Muscle layer of duodenum (tissue), 2 donors: ENCODE measurements at regions not wholly inside any gene's neighbourhood (a gene's known extent, or its start where the extent isn't known, plus 50 kb on each side); places are given as distances from the start of the nearest gene placed in this dataset.
"Not testable (repeated sequence)": the region's sequence is repeated elsewhere in the genome, so short reads cannot be mapped to it uniquely, and the experiment has no call there.

ENCODE experiments used
- H3K27ac ChIP-seq: one replicate; pipeline ENCODE4 v1.7.0; 2013; ENCODE audit warnings: mild to moderate bottlenecking, low read length
- H3K27me3 ChIP-seq: one replicate; pipeline ENCODE4 v1.7.0; 2013; ENCODE audit warnings: low read depth, mild to moderate bottlenecking, control low read depth, low read length
- H3K36me3 ChIP-seq, 2 donors: one replicate each; pipeline ENCODE4 v1.7.0; 2013; ENCODE audit warnings: low read length in 2 of 2, control low read depth in 1 of 2, mild to moderate bottlenecking in 1 of 2; ENCODE audit not compliant: insufficient read depth in 2 of 2, control insufficient read depth in 1 of 2
- H3K4me1 ChIP-seq, 2 donors: one replicate each; pipeline ENCODE4 v1.7.0; 2013; ENCODE audit warnings: low read length in 2 of 2, mild to moderate bottlenecking in 2 of 2, control low read depth in 1 of 2, moderate library complexity in 1 of 2; ENCODE audit not compliant: insufficient read depth in 2 of 2, control insufficient read depth in 1 of 2
- H3K4me3 ChIP-seq, 2 donors: one replicate each; pipeline ENCODE4 v1.7.0; 2013; ENCODE audit warnings: low read length in 2 of 2, low read depth in 1 of 2, mild to moderate bottlenecking in 1 of 2
- H3K9me3 ChIP-seq, 2 donors: one replicate each; pipeline ENCODE4 v1.7.0; 2013; ENCODE audit warnings: low read length in 2 of 2, control low read depth in 1 of 2, mild to moderate bottlenecking in 1 of 2; ENCODE audit not compliant: control insufficient read depth in 1 of 2
- donor health status: healthy.

GRCh38 chr2:16058747-16059358 is 118.5 kb downstream of the MYCN start:
- peaks cover 0 to 8% of the 10 kb centered on the region in 2 donors for H3K4me1 ChIP-seq
- no peak overlapping the region for H3K27ac ChIP-seq
- H3K36me3 ChIP-seq, result no peaks in the 10 kb centered on the region
- no peaks in the 10 kb centered on the region for H3K27me3 ChIP-seq
- H3K4me3 ChIP-seq, result no peak overlapping the region
- H3K9me3 ChIP-seq, result peaks cover 0 to 3% of the 10 kb centered on the region in 2 donors

- H3K36me3 ChIP-seq, result no peaks in the 10 kb centered on the region
- H3K27ac ChIP-seq, result no peak overlapping the region
- H3K27me3 ChIP-seq, result no peaks in the 10 kb centered on the region
- no peak overlapping the region for H3K4me3 ChIP-seq
- peaks cover 0 to 8% of the 10 kb centered on the region in 2 donors for H3K4me1 ChIP-seq
- H3K9me3 ChIP-seq, result peaks cover 0 to 3% of the 10 kb centered on the region in 2 donors
These were observed 117.9 kb downstream of the MYCN start for GRCh38 chr2:16058256-16058655.

GRCh38 chr2:16057661-16058060 is 117.3 kb downstream of the MYCN start:
- H3K27me3 ChIP-seq, result no peaks in the 10 kb centered on the region
- H3K4me3 ChIP-seq, result no peak overlapping the region
- H3K9me3 ChIP-seq, result no peaks in the 10 kb centered on the region
- peaks cover 0 to 8% of the 10 kb centered on the region in 2 donors for H3K4me1 ChIP-seq
- H3K27ac ChIP-seq, result no peak overlapping the region
- no peaks in the 10 kb centered on the region for H3K36me3 ChIP-seq

GRCh38 chr2:16055848-16056580 is 115.7 kb downstream of the MYCN start:
- H3K36me3 ChIP-seq, result no peaks in the 10 kb centered on the region
- no peak overlapping the region for H3K4me3 ChIP-seq
- H3K27ac ChIP-seq, result no peak overlapping the region
- H3K4me1 ChIP-seq, result peaks cover 0 to 8% of the 10 kb centered on the region in 2 donors
- H3K27me3 ChIP-seq, result no peaks in the 10 kb centered on the region
- H3K9me3 ChIP-seq, result peaks cover 0 to 4% of the 10 kb centered on the region in 2 donors

GRCh38 chr2:16053437-16054257 is 113.3 kb downstream of the MYCN start:
- Histone ChIP-seq H3K27ac (no peak overlapping the region), H3K36me3 (no peaks in the 10 kb centered on the region), H3K4me3 (no peak overlapping the region), H3K4me1 (peaks cover 0 to 8% of the 10 kb centered on the region in 2 donors), H3K9me3 (peaks cover 0 to 4% of the 10 kb centered on the region in 2 donors), H3K27me3 (no peaks in the 10 kb centered on the region)

- not testable (repeated sequence) for H3K4me1 ChIP-seq, H3K27ac ChIP-seq, H3K36me3 ChIP-seq
These were observed 112.3 kb downstream of the MYCN start for GRCh38 chr2:16052571-16053052.

GRCh38 chr2:16051841-16052564 is 111.7 kb downstream of the MYCN start:
- Histone ChIP-seq H3K36me3 (no peaks in the 10 kb centered on the region), H3K4me1 (peaks cover 0 to 8% of the 10 kb centered on the region in 2 donors), H3K27ac (no peak overlapping the region), H3K9me3 (peaks cover 0 to 4% of the 10 kb centered on the region in 2 donors), H3K4me3 (no peak overlapping the region), H3K27me3 (no peaks in the 10 kb centered on the region)

More at GRCh38 chr2:16052571-16053052, 112.3 kb downstream of the MYCN start:
- H3K4me3 ChIP-seq, H3K27me3 ChIP-seq, H3K9me3 ChIP-seq: not testable (repeated sequence)

GRCh38 chr2:16050908-16051489 is 110.6 kb downstream of the MYCN start:
- H3K4me3 ChIP-seq, result no peak overlapping the region
- H3K4me1 ChIP-seq, result peaks cover 0 to 3% of the 10 kb centered on the region in 2 donors
- no peaks in the 10 kb centered on the region for H3K27me3 ChIP-seq
- H3K27ac ChIP-seq, result no peak overlapping the region
- H3K9me3 ChIP-seq, result peaks cover 0 to 4% of the 10 kb centered on the region in 2 donors
- no peaks in the 10 kb centered on the region for H3K36me3 ChIP-seq

- H3K27ac ChIP-seq, result no peak overlapping the region
- H3K4me1 ChIP-seq, result no peaks in the 10 kb centered on the region
- no peak overlapping the region for H3K4me3 ChIP-seq
- H3K27me3 ChIP-seq, result no peaks in the 10 kb centered on the region
- H3K36me3 ChIP-seq, result no peaks in the 10 kb centered on the region
- peaks cover 0 to 4% of the 10 kb centered on the region in 2 donors for H3K9me3 ChIP-seq
These were observed 110.0 kb downstream of the MYCN start for GRCh38 chr2:16050261-16050907.

GRCh38 chr2:16049406-16049805 is 109.1 kb downstream of the MYCN start:
- no peaks in the 10 kb centered on the region for H3K27me3 ChIP-seq
- H3K36me3 ChIP-seq, result no peaks in the 10 kb centered on the region
- no peak overlapping the region for H3K4me3 ChIP-seq
- H3K27ac ChIP-seq, result no peak overlapping the region
- no peaks in the 10 kb centered on the region for H3K4me1 ChIP-seq
- peaks cover 0 to 4% of the 10 kb centered on the region in 2 donors for H3K9me3 ChIP-seq
